ENCODE measurements at regions not wholly inside any gene's neighbourhood (a gene's known extent, or its start where the extent isn't known, plus 50 kb on each side); places are given as distances from the start of the nearest gene placed in this dataset.

- no peak for TF ChIP-seq CTCF (IDR thresholded peaks at IDR 0.05)
- intact Hi-C loops (cut with micrococcal nuclease): no loop called here
- no peaks in the 10 kb centered on the region for H3K9me3 ChIP-seq (replicated peaks in 1 of 2; ENCODE audit: control insufficient read depth in 1 of 2, insufficient read depth in 1 of 2, low read length in 2 of 2)
- Mint-ChIP-seq H3K4me1 (peaks cover 20% of the 10 kb centered on the region), H3K4me3 (no peak overlapping the region), H3K9me3 (peaks cover 0 to 4% (median 0%) of the 10 kb centered on the region in 7 donors), H3K27ac (no peak overlapping the region), H3K27me3 (ENCODE audit: low read depth in 3 of 3) (peaks cover 6 to 19% (median 18%) of the 10 kb centered on the region in 3 donors), H3K36me3 (no peaks in the 10 kb centered on the region)
- H3K9ac ChIP-seq (ENCODE audit: insufficient read depth, low read length, poor library complexity, severe bottlenecking): no peak overlapping the region
- H2AFZ ChIP-seq (ENCODE audit: insufficient read depth, low read depth, low read length, poor library complexity, severe bottlenecking): no peak overlapping the region
- 0% methylated on average over 1 of the region's 2 CpGs for WGBS (ENCODE audit: insufficient coverage)
- H3K4me1 ChIP-seq (ENCODE audit: control insufficient read depth in 1 of 2, insufficient read depth in 2 of 2, low read length in 2 of 2): peaks cover 0 to 5% of the 10 kb centered on the region in 2 donors
- no peak overlapping the region for H3K4me3 ChIP-seq (replicated peaks in 1 of 3; ENCODE audit: low read depth in 2 of 3, low read length in 3 of 3)
- no peak for DNase-seq
- H3K36me3 ChIP-seq (replicated peaks in 1 of 2; ENCODE audit: control insufficient read depth in 1 of 2, insufficient read depth in 2 of 2, low read length in 2 of 2): no peaks in the 10 kb centered on the region
- H3K79me2 ChIP-seq (ENCODE audit: insufficient read depth, low read length): no peaks in the 10 kb centered on the region
- peaks cover 2 to 10% of the 10 kb centered on the region in 2 donors for H3K27me3 ChIP-seq (ENCODE audit: control insufficient read depth in 2 of 2, insufficient read depth in 2 of 2, low read length in 2 of 2)
- H3K4me2 ChIP-seq (replicated peaks; ENCODE audit: extremely low read depth, low read length, poor library complexity, severe bottlenecking): no peak overlapping the region
- no peak overlapping the region for H3K27ac ChIP-seq (ENCODE audit: low read depth in 1 of 2, low read length in 2 of 2)
- no peaks in the 10 kb centered on the region for H4K20me1 ChIP-seq (ENCODE audit: insufficient read depth, low read length)
Observed at GRCh38 chr2:36245651-36246050, 109.9 kb upstream of the CRIM1 start.

DNA sequence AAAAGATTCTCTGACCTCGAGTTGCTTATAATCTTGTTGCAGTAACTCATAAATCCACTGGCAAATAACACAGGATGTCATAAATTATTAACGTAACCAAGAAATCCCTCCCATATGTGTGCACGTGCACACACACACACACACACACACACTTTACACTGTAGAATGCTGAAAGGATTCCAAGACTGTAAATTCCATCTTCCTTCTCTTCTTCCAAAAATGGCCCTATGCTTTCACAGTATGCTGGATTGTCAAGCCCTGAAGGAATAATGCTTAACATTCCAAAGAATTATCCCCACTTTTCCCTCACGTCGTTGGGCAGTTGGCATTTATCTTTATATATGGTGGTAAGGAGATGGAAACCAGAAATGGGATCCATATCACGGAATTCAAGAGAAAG lies 117.5 kb upstream of the CRIM1 start:
- H3K4me1 ChIP-seq (ENCODE audit: control insufficient read depth in 1 of 2, insufficient read depth in 2 of 2, low read length in 2 of 2): peaks cover 0 to 5% of the 10 kb centered on the region in 2 donors
- Mint-ChIP-seq H3K4me3 (no peak overlapping the region), H3K9me3 (peaks cover 0 to 6% (median 2%) of the 10 kb centered on the region in 7 donors), H3K27me3 (ENCODE audit: low read depth in 3 of 3) (peaks cover 4 to 14% (median 11%) of the 10 kb centered on the region in 3 donors), H3K4me1 (peaks cover 10% of the 10 kb centered on the region), H3K27ac (no peak overlapping the region), H3K36me3 (no peaks in the 10 kb centered on the region)
- no peaks in the 10 kb centered on the region for H4K20me1 ChIP-seq (ENCODE audit: insufficient read depth, low read length)
- H3K36me3 ChIP-seq (replicated peaks in 1 of 2; ENCODE audit: control insufficient read depth in 1 of 2, insufficient read depth in 2 of 2, low read length in 2 of 2): no peaks in the 10 kb centered on the region
- H3K4me2 ChIP-seq (replicated peaks; ENCODE audit: extremely low read depth, low read length, poor library complexity, severe bottlenecking): no peak overlapping the region
- no peaks in the 10 kb centered on the region for H3K79me2 ChIP-seq (ENCODE audit: insufficient read depth, low read length)
- H3K4me3 ChIP-seq (replicated peaks in 1 of 3; ENCODE audit: low read depth in 2 of 3, low read length in 3 of 3): no peak overlapping the region
- no peaks in the 10 kb centered on the region for H3K9me3 ChIP-seq (replicated peaks in 1 of 2; ENCODE audit: control insufficient read depth in 1 of 2, insufficient read depth in 1 of 2, low read length in 2 of 2)
- 13% methylated on average over 1 of the region's 6 CpGs for WGBS (ENCODE audit: insufficient coverage)
- intact Hi-C loops (cut with micrococcal nuclease): no loop called here
- TF ChIP-seq CTCF (IDR thresholded peaks at IDR 0.05): no peak
- peaks cover 0 to 2% of the 10 kb centered on the region in 2 donors for H3K27me3 ChIP-seq (ENCODE audit: control insufficient read depth in 2 of 2, insufficient read depth in 2 of 2, low read length in 2 of 2)
- no peak overlapping the region for H3K9ac ChIP-seq (ENCODE audit: insufficient read depth, low read length, poor library complexity, severe bottlenecking)
- no peak overlapping the region for H3K27ac ChIP-seq (ENCODE audit: low read depth in 1 of 2, low read length in 2 of 2)
- no peak overlapping the region for H2AFZ ChIP-seq (ENCODE audit: insufficient read depth, low read depth, low read length, poor library complexity, severe bottlenecking)
- DNase-seq: no peak

Data from CD14-positive monocyte (primary cell).